GM10248 (cell line): ENCODE measurements at regions not wholly inside any gene's neighbourhood (a gene's known extent, or its start where the extent isn't known, plus 50 kb on each side); places are given as distances from the start of the nearest gene placed in this dataset.

Source experiments
- CTCF ChIA-PET: fragments of 300-600 bp; sonication (Branson Sonifier 250); formaldehyde crosslinking; extraction: SDS; loops from one replicate; lab custom pipeline; 2021; ENCODE audit warnings: antibody characterized with exemption; lab: Yijun Ruan, JAX
- POLR2A ChIA-PET: fragments of 350-650 bp; sonication (Branson Sonifier 250); formaldehyde crosslinking; extraction: SDS; loops from one replicate; lab custom pipeline; 2020; ENCODE audit warnings: antibody characterized with exemption; lab: Yijun Ruan, JAX
- DNase-seq: peaks from one replicate; pipeline ENCODE4 v3.0.0; 2012; ENCODE audit errors: extremely low spot score
- TF ChIP-seq, protein P1 (sequence below): IDR thresholded peaks from 2 replicates; pipeline ENCODE4 v1.5.1; 2012; ENCODE audit warnings: mild to moderate bottlenecking, low read depth; ENCODE audit errors: extremely low read depth, missing control alignments, control extremely low read depth

DNA sequence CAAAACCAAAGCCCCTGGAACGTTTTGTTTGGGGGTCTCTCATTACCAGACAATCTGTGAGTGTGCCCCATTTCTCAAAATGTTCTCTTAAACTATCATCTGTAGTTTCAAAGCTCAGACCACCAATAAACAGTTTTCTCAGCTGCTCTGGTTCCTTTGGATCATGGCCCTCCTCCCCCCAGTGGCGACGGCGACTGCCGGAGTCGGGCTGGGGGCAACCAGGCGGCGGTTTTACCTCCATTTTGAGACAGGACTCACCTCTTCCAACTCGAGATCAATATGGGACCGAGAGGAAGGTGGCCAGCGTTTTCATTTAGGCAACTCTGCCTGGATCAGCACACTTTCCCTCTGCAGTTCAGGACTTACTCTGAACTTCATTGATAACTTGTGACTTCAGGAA is 141.5 kb upstream of the ZNF32 start:
- no peak for DNase-seq
- ChIA-PET CTCF (no interaction called here), POLR2A (no interaction called here)
- TF ChIP-seq, protein P1, sequence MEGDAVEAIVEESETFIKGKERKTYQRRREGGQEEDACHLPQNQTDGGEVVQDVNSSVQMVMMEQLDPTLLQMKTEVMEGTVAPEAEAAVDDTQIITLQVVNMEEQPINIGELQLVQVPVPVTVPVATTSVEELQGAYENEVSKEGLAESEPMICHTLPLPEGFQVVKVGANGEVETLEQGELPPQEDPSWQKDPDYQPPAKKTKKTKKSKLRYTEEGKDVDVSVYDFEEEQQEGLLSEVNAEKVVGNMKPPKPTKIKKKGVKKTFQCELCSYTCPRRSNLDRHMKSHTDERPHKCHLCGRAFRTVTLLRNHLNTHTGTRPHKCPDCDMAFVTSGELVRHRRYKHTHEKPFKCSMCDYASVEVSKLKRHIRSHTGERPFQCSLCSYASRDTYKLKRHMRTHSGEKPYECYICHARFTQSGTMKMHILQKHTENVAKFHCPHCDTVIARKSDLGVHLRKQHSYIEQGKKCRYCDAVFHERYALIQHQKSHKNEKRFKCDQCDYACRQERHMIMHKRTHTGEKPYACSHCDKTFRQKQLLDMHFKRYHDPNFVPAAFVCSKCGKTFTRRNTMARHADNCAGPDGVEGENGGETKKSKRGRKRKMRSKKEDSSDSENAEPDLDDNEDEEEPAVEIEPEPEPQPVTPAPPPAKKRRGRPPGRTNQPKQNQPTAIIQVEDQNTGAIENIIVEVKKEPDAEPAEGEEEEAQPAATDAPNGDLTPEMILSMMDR: no peak

- no peak for DNase-seq
- ChIA-PET CTCF (no interaction called here), POLR2A (no interaction called here)
- TF ChIP-seq, protein P1: peak; percentile 3
These were observed 136.6 kb upstream of the ZNF32 start for GRCh38 chr10:43785252-43785651.

GRCh38 chr10:43782814-43783213 is 134.1 kb upstream of the ZNF32 start:
- POLR2A ChIA-PET: no interaction called here
- DNase-seq: no peak
- TF ChIP-seq, protein P1: no peak
- CTCF ChIA-PET: interaction anchor here (1.5 kb wide), 1 partner anchor 11 kb away, joined by 3 read pairs; no protein-coding TSS in a partner anchor

GRCh38 chr10:43781480-43782361 is 133.0 kb upstream of the ZNF32 start:
- DNase-seq: no peak
- ChIA-PET POLR2A (no interaction called here), CTCF (no interaction called here)
- TF ChIP-seq, protein P1: no peak

DNA sequence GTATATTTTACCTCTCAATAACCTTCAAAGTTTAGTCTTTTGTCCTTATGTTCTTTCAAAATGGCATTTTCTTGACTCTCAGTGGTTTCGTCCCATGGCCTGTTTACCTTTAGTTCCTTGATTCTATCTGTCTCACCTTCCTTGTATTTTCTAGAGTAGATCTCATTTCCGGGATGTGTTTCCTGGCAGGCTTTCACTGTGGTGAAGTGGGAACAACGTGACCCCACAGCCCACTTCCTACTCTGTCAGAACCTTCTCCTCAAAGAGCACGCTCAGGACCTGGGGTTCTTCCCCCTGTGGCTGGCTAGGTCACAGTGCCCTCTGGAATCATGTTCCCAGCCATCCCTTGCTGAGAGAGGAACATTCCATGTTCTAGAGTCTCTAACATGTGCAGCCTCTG is 129.9 kb upstream of the ZNF32 start:
- TF ChIP-seq, protein P1: no peak
- CTCF ChIA-PET: interaction anchor here (1.2 kb wide), 1 partner anchor 12 kb away, joined by 4 read pairs; no protein-coding TSS in a partner anchor
- POLR2A ChIA-PET: no interaction called here
- no peak for DNase-seq

DNA sequence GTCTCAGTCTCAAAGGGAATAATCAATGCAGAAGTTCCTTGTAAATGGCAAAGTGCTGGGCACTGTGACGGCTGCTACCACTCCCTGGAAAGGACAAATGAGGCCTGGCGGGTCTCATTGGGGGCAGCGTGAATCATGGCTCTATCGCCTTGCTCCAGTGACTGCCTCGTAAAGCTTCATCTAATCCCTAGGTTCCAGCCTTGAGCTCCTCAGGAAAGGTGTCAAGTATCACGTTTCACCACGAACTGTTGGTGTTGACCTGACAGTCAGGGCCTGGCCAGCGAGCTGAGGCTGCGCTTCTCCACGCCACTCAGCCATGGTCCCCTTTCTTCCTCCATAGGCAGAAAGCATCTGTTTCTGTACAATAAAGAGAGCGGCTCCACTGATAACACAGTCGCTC is 126.7 kb upstream of the ZNF32 start:
- ChIA-PET CTCF (interaction anchor here (1.0 to 2.0 kb wide), 3 partner anchors 12 to 28 kb away, joined by 3 to 6 read pairs (median 4); no protein-coding TSS in a partner anchor), POLR2A (no interaction called here)
- TF ChIP-seq, protein P1: no peak
- no peak for DNase-seq
